Fibroblast of skin of abdomen (primary cell): ENCODE measurements at regions not wholly inside any gene's neighbourhood (a gene's known extent, or its start where the extent isn't known, plus 50 kb on each side); places are given as distances from the start of the nearest gene placed in this dataset.

Experiments used
- DNase-seq: peaks from one replicate; pipeline ENCODE4 v3.0.0-alpha.2; 2013

GRCh38 chrX:130974323-130974722, 71.3 kb upstream of the ENOX2 start:
- DNase-seq: peak; percentile 64

GRCh38 chrX:130975947-130976346, 72.9 kb upstream of the ENOX2 start:
- DNase-seq: peak; percentile 56

- no peak for DNase-seq
Observed at GRCh38 chrX:130981836-130982235, 76.3 kb upstream of the ARHGAP36 start.

GRCh38 chrX:130984782-130985181, 73.4 kb upstream of the ARHGAP36 start:
- DNase-seq: no peak

GRCh38 chrX:130987241-130987640, 70.9 kb upstream of the ARHGAP36 start:
- no peak for DNase-seq

GRCh38 chrX:130990723-130991122, 67.4 kb upstream of the ARHGAP36 start:
- no peak for DNase-seq

GRCh38 chrX:130994671-130995070, 63.5 kb upstream of the ARHGAP36 start:
- DNase-seq: peak; percentile 0

- no peak for DNase-seq
Observed at GRCh38 chrX:130995439-130995838, 62.7 kb upstream of the ARHGAP36 start.

- no peak for DNase-seq
Observed at GRCh38 chrX:130997314-130997713, 60.8 kb upstream of the ARHGAP36 start.

GRCh38 chrX:130999360-130999759, 58.8 kb upstream of the ARHGAP36 start:
- no peak for DNase-seq
